ENCODE measurements at regions not wholly inside any gene's neighbourhood (a gene's known extent, or its start where the extent isn't known, plus 50 kb on each side); places are given as distances from the start of the nearest gene placed in this dataset.
"Not testable (repeated sequence)": the region's sequence is repeated elsewhere in the genome, so short reads cannot be mapped to it uniquely, and the experiment has no call there.

DNA sequence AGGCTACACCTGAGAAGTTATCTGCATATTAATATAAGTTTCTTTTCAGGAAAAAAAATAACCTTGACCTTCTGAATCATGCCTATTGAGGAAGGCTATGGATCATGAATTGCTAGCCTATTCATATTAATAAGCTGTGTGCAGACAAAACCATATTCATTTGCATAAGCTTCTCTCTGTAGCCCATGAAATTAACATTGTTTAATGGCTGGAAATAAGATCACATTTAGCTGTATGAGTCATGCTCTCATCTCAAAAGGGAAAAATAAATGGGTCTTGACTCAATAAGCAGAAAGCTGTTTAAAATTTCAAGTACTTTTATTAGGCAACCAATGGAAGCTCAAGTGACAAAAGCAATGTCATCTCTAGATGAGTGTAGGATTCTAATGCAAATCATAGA lies 330.0 kb upstream of the DEPDC1 start:
- TF ChIP-seq, protein P1, sequence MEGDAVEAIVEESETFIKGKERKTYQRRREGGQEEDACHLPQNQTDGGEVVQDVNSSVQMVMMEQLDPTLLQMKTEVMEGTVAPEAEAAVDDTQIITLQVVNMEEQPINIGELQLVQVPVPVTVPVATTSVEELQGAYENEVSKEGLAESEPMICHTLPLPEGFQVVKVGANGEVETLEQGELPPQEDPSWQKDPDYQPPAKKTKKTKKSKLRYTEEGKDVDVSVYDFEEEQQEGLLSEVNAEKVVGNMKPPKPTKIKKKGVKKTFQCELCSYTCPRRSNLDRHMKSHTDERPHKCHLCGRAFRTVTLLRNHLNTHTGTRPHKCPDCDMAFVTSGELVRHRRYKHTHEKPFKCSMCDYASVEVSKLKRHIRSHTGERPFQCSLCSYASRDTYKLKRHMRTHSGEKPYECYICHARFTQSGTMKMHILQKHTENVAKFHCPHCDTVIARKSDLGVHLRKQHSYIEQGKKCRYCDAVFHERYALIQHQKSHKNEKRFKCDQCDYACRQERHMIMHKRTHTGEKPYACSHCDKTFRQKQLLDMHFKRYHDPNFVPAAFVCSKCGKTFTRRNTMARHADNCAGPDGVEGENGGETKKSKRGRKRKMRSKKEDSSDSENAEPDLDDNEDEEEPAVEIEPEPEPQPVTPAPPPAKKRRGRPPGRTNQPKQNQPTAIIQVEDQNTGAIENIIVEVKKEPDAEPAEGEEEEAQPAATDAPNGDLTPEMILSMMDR (IDR thresholded peaks at IDR 0.05; ENCODE audit: insufficient read depth, missing control alignments) = no peak
- DNase-seq (ENCODE audit: insufficient read length, low spot score) (no peak), FAIRE-seq (no peak)

DNA sequence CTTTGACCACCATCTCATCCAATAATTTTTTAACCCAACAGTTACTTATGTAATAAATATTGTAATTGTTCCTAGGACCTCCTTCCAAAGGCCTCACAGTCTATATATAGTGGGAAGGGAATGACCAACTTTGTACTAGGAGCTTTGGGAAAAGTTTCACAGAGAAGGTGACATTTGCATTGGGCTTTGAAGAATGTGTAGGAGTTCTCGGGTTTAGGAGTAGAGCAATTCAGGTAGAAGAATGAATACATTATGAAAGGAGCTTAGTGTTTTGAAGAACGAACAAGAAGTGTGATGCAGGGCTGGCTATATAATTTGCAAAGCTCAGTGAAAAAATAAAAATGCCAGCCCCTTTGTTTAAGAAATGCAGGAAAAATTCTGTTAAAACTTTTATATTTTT lies 330.4 kb upstream of the DEPDC1 start:
- TF ChIP-seq, protein P1 (IDR thresholded peaks at IDR 0.05; ENCODE audit: insufficient read depth, missing control alignments) = no peak
- FAIRE-seq = no peak
- no peak for DNase-seq (ENCODE audit: insufficient read length, low spot score)

DNA sequence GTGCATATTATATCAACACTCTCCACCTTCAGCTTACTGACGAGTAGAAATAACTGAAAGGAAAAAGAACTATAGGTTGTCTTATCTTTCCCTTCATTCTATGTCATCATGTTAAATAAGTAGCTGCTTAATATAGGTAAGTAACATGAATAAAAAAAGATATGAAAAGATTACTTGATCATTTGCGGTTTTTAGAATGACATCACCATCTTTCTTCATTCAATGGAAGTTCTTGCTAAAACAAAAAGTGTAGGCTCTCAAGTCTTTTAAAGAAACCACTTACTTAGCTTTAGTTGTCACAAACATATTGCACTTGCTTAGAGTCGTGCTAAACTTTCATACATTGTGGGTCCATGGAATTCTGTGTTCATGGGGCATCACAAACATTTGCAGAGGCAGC lies 331.1 kb upstream of the DEPDC1 start:
- no peak for FAIRE-seq
- TF ChIP-seq, protein P1 (IDR thresholded peaks at IDR 0.05; ENCODE audit: insufficient read depth, missing control alignments) = no peak

DNA sequence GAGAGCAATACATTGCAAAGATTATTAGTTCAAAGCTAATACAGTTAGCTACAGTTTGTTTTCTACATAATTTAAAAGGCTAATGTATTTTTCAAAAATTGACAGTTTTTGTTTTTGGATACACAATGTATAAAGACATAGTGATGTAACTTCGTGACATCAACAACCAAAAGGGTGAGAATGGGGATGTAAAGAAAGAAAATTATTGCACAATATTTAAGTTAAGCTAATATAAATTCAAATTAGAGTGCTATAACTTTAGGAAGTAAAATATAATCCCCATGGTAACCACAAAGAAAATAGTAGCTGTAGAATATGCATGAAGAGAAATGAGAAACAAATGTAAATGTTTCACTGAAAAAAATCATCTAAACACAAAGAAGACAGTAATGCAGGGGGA lies 334.4 kb upstream of the DEPDC1 start:
- FAIRE-seq (no peak), DNase-seq (ENCODE audit: insufficient read length, low spot score) (no peak)
- TF ChIP-seq, protein P1 (IDR thresholded peaks at IDR 0.05; ENCODE audit: insufficient read depth, missing control alignments) = no peak

More for the DNA sequence above, 331.1 kb upstream of the DEPDC1 start:
- no peak for DNase-seq (ENCODE audit: insufficient read length, low spot score)

DNA sequence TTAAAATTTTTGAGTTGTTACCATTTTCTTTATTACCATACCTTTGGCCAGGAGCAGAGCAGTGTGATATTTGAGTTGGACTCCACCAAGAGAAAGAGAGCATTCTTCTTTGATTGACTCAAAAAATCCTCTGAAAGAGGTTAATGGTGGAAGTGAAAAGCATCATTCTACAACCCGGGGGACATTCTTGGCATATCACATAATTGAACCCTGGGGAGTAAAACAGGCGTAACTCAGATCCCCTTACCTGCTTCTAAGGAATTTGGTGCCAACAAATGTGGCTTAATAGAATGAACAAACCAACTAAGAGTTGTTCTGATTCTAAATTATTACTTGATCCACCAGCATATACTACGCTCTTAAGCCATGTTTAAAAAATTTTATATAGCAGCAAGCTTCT lies 351.1 kb upstream of the DEPDC1 start:
- TF ChIP-seq, protein P1 (IDR thresholded peaks at IDR 0.05; ENCODE audit: insufficient read depth, missing control alignments) = no peak
- no peak for DNase-seq (ENCODE audit: insufficient read length, low spot score)
- FAIRE-seq = no peak

DNA sequence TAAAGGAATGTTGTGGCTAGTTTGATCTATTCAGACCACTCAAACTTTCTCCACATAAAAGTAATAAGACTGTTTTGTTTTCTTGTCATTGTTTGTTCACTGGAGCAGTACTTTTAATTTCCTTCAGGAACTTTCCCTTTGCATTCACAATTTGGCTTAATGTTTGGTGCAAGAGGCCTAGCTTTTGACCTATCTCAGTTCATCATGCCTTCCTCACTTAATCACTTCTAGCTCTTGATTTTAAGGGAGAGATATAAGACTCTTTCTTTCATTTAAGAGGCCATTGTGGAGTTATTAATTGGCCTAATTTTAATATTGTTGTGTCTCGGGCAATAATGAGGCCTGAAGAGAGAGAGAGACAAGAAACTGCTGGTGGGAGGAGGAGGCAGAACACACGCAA lies 371.7 kb upstream of the DEPDC1 start:
- no peak for DNase-seq (ENCODE audit: insufficient read length, low spot score)
- no peak for FAIRE-seq
- TF ChIP-seq, protein P1 (IDR thresholded peaks at IDR 0.05; ENCODE audit: insufficient read depth, missing control alignments) = no peak

DNA sequence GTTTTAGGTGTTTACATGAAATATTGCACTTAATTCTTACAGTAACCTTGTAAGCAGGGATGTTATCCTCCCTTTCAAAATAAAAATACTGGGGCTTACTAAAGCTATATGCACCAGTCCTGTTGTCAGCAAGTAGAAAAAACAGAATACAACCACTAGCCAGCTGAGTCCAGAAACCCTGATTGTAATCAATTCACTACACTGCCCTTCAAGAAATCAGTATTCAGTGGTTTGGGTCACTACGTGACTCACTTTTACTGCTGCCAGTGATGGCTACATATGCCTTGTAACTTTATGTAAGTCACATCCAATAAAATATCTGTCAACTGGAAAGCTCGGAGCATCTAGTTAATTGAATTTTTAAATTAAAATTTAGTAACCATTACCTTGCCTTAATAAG lies 376.3 kb upstream of the DEPDC1 start:
- FAIRE-seq (no peak), DNase-seq (ENCODE audit: insufficient read length, low spot score) (no peak)
- TF ChIP-seq, protein P1 (IDR thresholded peaks at IDR 0.05; ENCODE audit: insufficient read depth, missing control alignments) = no peak

DNA sequence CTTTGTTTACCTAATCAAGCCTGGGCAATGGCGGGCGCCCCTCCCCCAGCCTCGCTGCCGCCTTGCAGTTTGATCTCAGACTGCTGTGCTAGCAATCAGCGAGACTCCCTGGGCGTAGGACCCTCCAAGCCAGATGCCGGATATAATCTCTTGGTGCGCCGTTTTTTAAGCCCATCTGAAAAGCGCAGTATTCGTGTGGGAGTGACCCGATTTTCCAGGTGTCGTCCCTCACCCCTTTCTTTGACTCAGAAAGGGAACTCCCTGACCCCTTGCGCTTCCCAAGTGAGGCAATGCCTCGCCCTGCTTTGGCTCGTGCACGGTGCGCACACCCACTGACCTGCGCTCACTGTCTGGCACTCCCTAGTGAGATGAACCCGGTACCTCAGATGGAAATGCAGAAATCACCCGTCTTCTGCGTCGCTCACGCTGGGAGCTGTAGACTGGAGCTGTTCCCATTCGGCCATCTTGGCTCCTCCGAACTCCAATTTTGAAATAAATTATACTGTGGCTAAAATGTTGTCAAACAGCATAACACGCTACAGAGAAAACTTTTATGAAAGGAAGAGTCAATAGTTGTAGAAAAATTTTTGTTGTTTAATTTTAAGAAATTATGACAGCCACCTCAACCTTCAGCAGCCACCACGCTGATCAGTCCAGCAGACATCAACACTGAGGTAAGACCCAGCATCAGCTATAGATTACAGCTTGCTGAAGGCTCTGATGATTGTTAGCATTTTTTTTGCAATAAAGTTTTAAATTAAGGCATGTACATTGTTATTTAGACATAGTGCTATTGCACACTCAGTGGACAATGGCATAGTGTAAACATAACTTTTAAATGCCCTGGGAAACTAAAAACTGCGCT lies 384.7 kb upstream of the DEPDC1 start:
- DNase-seq (ENCODE audit: insufficient read length, low spot score); FAIRE-seq: not testable (repeated sequence)

Measured in D721Med (cell line).